HUDEP-2 (cell line): ENCODE measurements at regions not wholly inside any gene's neighbourhood (a gene's known extent, or its start where the extent isn't known, plus 50 kb on each side); places are given as distances from the start of the nearest gene placed in this dataset.
A peak's percentile ranks its signal among the peaks of the same experiment; 100 is the strongest.
"Not testable (repeated sequence)": the region's sequence is repeated elsewhere in the genome, so short reads cannot be mapped to it uniquely, and the experiment has no call there.

Experiments
- DNase-seq, 76 experiments: peaks; one replicate each; lab custom pipeline; 2025; ENCODE audit not compliant: unreplicated experiment in 76 of 76; lab: John Stamatoyannopoulos, UW

GRCh38 chr16:9334103-9334502 is 242.7 kb downstream of the HAPSTR1 start:
- no peak for DNase-seq

- DNase-seq, result no peak
Measured at GRCh38 chr16:9337308-9338032, 246.0 kb downstream of the HAPSTR1 start.

GRCh38 chr16:9338068-9338467 is 246.6 kb downstream of the HAPSTR1 start:
- no peak for DNase-seq

GRCh38 chr16:9338510-9338909 is 247.1 kb downstream of the HAPSTR1 start:
- no peak for DNase-seq

DNA sequence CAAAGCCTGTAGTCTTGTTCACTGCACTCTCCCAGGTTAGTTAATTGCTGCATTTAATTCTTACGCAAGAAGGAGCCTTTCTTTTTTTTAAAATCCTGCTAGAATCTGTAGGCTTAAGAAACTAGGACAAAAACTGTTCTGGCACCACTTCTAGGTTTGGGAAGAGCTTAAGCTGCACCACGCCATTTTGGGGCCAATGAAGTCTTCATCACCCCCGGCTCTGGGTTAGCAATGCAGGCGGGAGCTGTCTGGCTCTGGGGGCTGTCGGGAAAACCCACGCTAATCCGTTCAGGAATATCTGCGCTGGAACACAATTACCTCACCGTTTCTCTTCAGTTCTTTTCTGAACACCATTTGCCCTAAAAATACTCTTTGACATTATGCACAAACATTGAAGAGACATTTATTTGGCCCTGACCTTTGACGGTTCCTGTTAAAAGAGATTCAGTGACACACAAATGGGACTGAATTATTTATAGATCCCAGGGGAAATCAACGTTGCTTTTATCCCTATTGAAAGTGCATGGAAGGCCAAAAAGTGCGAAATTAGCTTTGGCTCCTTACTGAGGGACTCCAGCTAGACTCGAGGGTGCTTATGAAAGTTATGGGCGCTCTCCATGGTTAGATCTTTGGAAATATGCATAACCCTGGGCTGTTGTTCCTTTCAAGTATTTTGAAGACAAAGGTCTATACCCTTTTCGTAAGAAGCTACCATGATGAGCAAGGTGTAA is 249.2 kb downstream of the HAPSTR1 start:
- no peak for DNase-seq

DNA sequence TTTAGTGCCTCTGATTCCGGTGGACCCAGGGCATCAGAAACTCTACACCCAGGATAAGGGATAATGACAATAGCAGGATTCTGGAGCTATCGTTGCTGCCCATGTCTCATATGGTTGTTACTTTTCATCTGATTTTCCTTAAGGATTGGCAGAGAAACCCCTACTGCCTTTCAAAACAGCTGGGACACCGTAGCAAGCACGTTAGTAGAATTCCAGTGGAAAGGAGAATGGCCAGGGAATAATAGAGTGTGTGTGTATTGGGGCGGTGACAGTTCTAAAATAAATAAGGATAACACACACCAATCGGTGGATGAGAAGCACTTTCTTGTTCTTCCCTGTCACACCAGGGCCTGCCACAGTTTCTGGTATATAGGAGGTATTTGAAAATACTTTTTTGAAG is 251.8 kb downstream of the HAPSTR1 start:
- DNase-seq, result no peak

- DNase-seq, result no peak
Measured at GRCh38 chr16:9344508-9344907, 253.1 kb downstream of the HAPSTR1 start.

GRCh38 chr16:9345046-9345445 is 253.6 kb downstream of the HAPSTR1 start:
- no peak for DNase-seq

DNA sequence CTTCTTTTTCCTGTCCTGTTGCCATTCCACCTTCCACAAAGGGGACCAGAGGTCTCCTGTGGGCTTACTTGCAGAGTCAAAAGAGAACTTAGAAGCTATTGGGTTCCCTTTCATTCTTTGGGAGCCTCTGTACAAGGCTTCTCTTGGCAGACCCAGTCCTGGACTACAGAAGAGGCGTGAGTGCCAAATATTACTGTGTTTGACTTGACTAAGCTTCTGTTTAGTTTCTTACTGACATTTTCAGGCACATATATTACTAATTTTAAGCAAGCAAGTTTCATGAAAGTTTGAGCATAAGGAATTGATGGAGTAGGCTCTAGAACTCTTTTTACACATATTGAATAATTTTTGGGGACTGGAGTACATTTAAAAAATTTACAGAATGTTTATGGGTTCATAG is 254.4 kb downstream of the HAPSTR1 start:
- DNase-seq, result no peak

DNA sequence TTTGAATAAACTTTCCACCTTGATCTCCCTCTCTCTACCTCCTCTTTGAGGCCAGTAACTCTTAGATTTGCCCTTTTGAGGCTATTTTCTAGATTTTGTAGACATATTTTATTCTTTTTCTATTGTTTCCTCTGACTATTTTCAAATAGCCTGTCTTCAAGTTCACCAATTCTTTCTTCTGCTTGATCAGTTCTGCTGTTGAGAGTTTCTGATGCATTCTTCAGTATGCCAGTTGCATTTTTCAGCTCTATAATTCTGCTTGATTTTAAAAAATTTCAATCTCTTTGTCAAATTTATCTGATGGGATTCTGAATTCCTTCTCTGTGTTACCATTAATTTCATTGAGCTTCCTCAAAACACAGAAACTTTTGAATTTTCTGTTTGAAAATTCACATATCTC is 257.5 kb downstream of the HAPSTR1 start:
- no peak for DNase-seq

- peak in 25 of 76 experiments; percentile 0 to 71 (median 20) for DNase-seq
Measured at GRCh38 chr16:9349373-9349960, 258.0 kb downstream of the HAPSTR1 start.

GRCh38 chr16:9350119-9350799 is 258.8 kb downstream of the HAPSTR1 start:
- DNase-seq, result not testable (repeated sequence)

DNA sequence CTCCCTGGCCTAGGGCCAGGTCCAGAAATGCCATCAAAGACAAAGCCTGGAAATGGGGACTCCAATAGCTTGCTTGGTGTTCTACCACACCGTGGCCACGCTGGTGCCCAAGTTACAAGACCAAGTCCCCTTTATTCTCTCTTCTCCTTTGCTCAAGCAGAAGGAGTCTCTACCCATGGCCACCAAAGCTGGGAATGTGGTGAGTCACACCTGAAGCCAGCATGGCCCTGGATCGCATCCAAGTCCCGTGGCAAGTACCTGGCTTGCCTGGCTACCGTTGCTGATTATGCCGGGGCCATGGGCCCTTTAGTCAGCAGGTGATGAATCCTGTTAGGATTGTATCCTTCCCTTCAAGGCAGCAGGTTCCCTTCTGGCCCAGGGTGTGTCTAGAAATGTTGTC is 260.0 kb downstream of the HAPSTR1 start:
- no peak for DNase-seq

DNA sequence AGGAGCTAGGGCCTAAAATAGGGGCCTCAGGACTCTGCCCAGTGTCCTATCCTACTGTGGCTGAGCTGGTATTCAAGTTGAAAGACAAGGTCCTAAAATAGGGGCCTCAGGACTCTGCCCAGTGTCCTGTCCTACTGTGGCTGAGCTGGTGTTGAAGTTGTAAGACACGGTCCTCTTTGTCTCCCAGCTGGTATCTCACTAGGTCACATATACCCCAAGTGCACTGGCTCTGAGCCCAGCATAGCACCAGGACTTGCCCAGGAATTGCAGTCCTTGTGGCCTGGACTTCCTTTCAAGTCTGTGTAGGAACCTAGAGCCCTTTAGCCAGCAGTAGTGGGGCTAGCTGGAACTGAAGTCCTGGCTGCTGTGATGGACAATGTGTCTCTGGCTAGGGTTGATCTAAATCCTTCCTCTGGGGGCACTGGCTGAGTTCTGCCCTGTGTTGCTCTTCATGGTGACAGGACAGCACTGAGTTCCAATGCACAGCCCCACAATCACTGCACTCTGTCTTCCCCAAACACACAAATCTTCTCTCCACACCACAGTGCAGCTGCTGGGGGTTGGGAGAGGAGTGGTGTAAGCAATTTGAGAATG is 260.5 kb downstream of the HAPSTR1 start:
- DNase-seq, result no peak

DNA sequence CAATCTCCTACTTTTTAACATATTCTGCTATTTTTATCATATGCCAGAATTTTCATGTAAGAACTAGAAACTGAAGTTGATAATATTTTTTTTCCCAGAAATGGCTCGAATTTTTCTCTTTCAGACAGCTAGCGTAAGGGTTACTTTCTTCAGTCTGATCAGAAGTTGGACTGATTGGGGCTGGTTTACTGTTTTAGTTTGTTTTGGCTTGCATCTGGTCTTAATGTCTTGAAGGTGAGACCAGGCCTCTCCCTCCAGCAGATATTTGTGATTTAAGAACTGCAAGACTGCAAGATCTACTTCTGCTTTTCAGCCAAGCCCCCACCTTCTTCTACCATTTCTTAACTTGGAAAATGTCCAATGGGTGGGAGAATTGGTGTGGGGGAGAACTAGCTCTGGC is 266.4 kb downstream of the HAPSTR1 start:
- DNase-seq, result peak in 4 of 76 experiments; percentile 10 to 47 (median 40)

GRCh38 chr16:9360075-9360474 is 268.6 kb downstream of the HAPSTR1 start:
- no peak for DNase-seq

DNA sequence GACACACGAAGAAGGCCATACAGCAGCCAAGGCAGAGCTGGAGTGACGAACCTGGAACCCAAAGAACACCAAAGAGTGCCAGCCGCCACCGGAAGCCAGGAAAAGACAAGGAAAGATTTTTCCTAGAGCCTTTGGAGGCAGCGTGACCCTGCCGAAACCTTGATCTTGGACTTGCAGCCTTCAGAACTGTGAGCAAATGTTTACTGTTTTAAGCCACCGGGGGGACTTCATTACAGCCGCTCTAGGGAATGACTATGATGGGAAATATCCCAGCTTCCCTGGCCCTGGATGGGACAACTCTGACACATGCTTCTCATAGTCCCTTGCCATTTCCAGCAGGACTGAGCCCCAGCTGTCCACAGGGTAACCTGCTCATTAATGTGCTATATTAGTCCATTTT is 270.6 kb downstream of the HAPSTR1 start:
- DNase-seq, result no peak

DNA sequence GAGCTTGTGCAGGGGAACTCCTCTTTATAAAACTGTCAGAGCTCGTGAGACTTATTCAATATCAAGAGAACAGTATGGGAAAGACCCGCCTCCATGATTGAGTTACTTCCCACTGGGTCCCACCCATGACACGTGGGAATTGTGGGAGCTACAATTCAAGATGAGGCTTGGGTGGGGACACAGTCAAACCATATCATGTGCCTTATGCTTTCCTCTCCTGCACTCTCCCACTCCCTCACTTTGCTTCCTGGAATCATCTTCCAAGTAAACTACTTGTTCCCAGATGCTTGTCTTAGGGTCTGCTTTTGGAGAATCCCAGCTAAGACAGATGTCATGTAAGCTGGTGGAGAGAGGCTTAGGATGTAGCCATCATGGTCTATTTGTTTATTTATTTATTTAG is 271.2 kb downstream of the HAPSTR1 start:
- DNase-seq, result no peak

- DNase-seq, result no peak
Measured at GRCh38 chr16:9363520-9363919, 272.1 kb downstream of the HAPSTR1 start.

- DNase-seq, result no peak
Measured at GRCh38 chr16:9364721-9365369, 273.4 kb downstream of the HAPSTR1 start.

DNA sequence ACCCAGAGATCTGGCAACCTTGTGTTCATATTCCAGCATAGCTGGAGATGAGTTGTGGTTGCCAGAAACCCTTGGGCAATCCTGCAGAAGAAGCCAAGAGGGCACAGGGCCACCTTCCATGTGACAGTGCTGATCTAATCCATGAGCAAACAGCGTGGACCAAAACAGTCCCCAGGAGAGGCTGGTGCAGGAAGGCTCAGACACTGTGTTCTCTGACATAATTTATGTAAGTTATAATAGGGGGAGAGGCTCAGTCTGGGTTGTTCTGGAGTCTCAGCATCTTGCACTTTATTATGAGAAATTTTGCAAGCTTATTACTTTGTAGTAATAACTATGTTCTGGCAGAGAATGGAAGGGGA is 273.9 kb downstream of the HAPSTR1 start:
- no peak for DNase-seq
